ENCODE measurements at regions not wholly inside any gene's neighbourhood (a gene's known extent, or its start where the extent isn't known, plus 50 kb on each side); places are given as distances from the start of the nearest gene placed in this dataset.

GRCh38 chr1:63000508-63000907, 216.6 kb downstream of the ATG4C start:
- Mint-ChIP-seq H3K27me3 (peaks cover 10% of the 10 kb centered on the region), H3K9me3 (no peaks in the 10 kb centered on the region), H3K27ac (no peak overlapping the region), H3K4me1 (ENCODE audit: low read depth) (no peaks in the 10 kb centered on the region), H3K36me3 (ENCODE audit: low read depth) (no peaks in the 10 kb centered on the region), H3K4me3 (no peak overlapping the region)
- DNase-seq = no peak
- no peak for TF ChIP-seq CTCF (IDR thresholded peaks at IDR 0.05)
- no peak for ATAC-seq
- intact Hi-C loops (cut with micrococcal nuclease) = no loop called here
- ChIA-PET POLR2A (no interaction called here), CTCF (no interaction called here)

- H3K9me3 Mint-ChIP-seq = no peaks in the 10 kb centered on the region
- CTCF ChIA-PET = no interaction called here
- H3K36me3 Mint-ChIP-seq (ENCODE audit: low read depth) = no peaks in the 10 kb centered on the region
- H3K27ac Mint-ChIP-seq = no peak overlapping the region
- TF ChIP-seq CTCF (IDR thresholded peaks at IDR 0.05) = no peak
- H3K4me1 Mint-ChIP-seq (ENCODE audit: low read depth) = no peaks in the 10 kb centered on the region
- intact Hi-C loops (cut with micrococcal nuclease) = no loop called here
- peaks cover 13% of the 10 kb centered on the region for H3K27me3 Mint-ChIP-seq
- no peak overlapping the region for H3K4me3 Mint-ChIP-seq
- POLR2A ChIA-PET = no interaction called here
- DNase-seq (no peak), ATAC-seq (no peak)
Measured at GRCh38 chr1:63004868-63005267, 220.9 kb downstream of the ATG4C start.

GRCh38 chr1:63005812-63006211, 221.9 kb downstream of the ATG4C start:
- Mint-ChIP-seq H3K4me1 (ENCODE audit: low read depth) (no peaks in the 10 kb centered on the region), H3K4me3 (no peak overlapping the region), H3K9me3 (no peaks in the 10 kb centered on the region), H3K27me3 (peaks cover 10% of the 10 kb centered on the region), H3K36me3 (ENCODE audit: low read depth) (no peaks in the 10 kb centered on the region), H3K27ac (no peak overlapping the region)
- ChIA-PET POLR2A (no interaction called here), CTCF (no interaction called here)
- DNase-seq (no peak), ATAC-seq (no peak)
- no peak for TF ChIP-seq CTCF (IDR thresholded peaks at IDR 0.05)
- intact Hi-C loops (cut with micrococcal nuclease) = no loop called here

GRCh38 chr1:63009421-63009820, 225.5 kb downstream of the ATG4C start:
- H3K27me3 Mint-ChIP-seq = peaks cover 6% of the 10 kb centered on the region
- H3K9me3 Mint-ChIP-seq = no peaks in the 10 kb centered on the region
- no peaks in the 10 kb centered on the region for H3K36me3 Mint-ChIP-seq (ENCODE audit: low read depth)
- H3K4me1 Mint-ChIP-seq (ENCODE audit: low read depth) = no peaks in the 10 kb centered on the region
- ChIA-PET POLR2A (no interaction called here), CTCF (no interaction called here)
- no peak for TF ChIP-seq CTCF (IDR thresholded peaks at IDR 0.05)
- DNase-seq (no peak), ATAC-seq (no peak)
- intact Hi-C loops (cut with micrococcal nuclease) = no loop called here
- H3K4me3 Mint-ChIP-seq = no peak overlapping the region
- no peak overlapping the region for H3K27ac Mint-ChIP-seq

- no peak overlapping the region for H3K4me3 Mint-ChIP-seq
- no peaks in the 10 kb centered on the region for H3K4me1 Mint-ChIP-seq (ENCODE audit: low read depth)
- intact Hi-C loops (cut with micrococcal nuclease) = no loop called here
- DNase-seq = no peak
- H3K36me3 Mint-ChIP-seq (ENCODE audit: low read depth) = no peaks in the 10 kb centered on the region
- ChIA-PET POLR2A (no interaction called here), CTCF (no interaction called here)
- ATAC-seq = no peak
- no peak for TF ChIP-seq CTCF (IDR thresholded peaks at IDR 0.05)
- H3K9me3 Mint-ChIP-seq = no peaks in the 10 kb centered on the region
- H3K27me3 Mint-ChIP-seq = peaks cover 5% of the 10 kb centered on the region
- H3K27ac Mint-ChIP-seq = no peak overlapping the region
Measured at GRCh38 chr1:63010913-63011660, 227.2 kb downstream of the ATG4C start.

Measured in activated CD8-positive, alpha-beta T cell treated with anti-CD3 and anti-CD28 coated beads for 36 hours (primary cell).